ENCODE measurements at regions not wholly inside any gene's neighbourhood (a gene's known extent, or its start where the extent isn't known, plus 50 kb on each side); places are given as distances from the start of the nearest gene placed in this dataset.
"Not testable (repeated sequence)": the region's sequence is repeated elsewhere in the genome, so short reads cannot be mapped to it uniquely, and the experiment has no call there.

GRCh38 chr15:19956124-19956796 lies 585.3 kb downstream of the GOLGA6L6 start:
- Histone ChIP-seq H3K4me1 (no peaks in the 10 kb centered on the region), H3K27me3 (no peaks in the 10 kb centered on the region), H3K4me3 (no peak overlapping the region), H3K27ac (no peak overlapping the region), H3K36me3 (no peaks in the 10 kb centered on the region), H3K9me3 (no peaks in the 10 kb centered on the region)
- DNase-seq (ENCODE audit: low spot score) = no peak
- TF ChIP-seq CTCF (IDR thresholded peaks at IDR 0.05) = no peak

GRCh38 chr15:19944261-19944888 lies 597.2 kb downstream of the GOLGA6L6 start:
- no peaks in the 10 kb centered on the region for H3K4me1 ChIP-seq
- no peak overlapping the region for H3K27ac ChIP-seq
- H3K4me3 ChIP-seq = no peak overlapping the region
- no peaks in the 10 kb centered on the region for H3K9me3 ChIP-seq
- no peak for TF ChIP-seq CTCF (IDR thresholded peaks at IDR 0.05)
- no peaks in the 10 kb centered on the region for H3K36me3 ChIP-seq
- H3K27me3 ChIP-seq = no peaks in the 10 kb centered on the region
- DNase-seq (ENCODE audit: low spot score) = no peak

DNA sequence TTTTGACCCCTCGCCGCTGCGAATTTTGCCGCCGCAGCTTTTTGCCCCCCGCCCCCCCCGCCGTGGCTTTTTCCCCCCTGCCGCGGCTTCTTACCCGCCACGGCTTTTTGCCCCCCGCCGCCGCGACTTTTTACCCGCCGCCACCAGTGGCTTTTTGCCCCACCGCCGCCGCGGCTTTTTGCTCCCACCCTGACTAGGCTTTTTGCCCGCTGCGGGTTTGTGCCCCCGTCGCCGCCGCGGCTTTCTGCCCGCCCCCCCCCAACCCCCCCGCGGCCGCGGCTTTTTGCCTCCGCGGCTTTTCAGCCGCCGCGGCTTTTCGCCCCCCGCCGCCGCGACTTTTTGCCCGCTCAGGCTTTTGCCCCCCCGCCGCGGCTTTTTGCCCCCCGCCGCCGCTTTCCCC lies 598.1 kb downstream of the GOLGA6L6 start:
- no peak for TF ChIP-seq CTCF (IDR thresholded peaks at IDR 0.05)
- H3K9me3 ChIP-seq = no peaks in the 10 kb centered on the region

DNA sequence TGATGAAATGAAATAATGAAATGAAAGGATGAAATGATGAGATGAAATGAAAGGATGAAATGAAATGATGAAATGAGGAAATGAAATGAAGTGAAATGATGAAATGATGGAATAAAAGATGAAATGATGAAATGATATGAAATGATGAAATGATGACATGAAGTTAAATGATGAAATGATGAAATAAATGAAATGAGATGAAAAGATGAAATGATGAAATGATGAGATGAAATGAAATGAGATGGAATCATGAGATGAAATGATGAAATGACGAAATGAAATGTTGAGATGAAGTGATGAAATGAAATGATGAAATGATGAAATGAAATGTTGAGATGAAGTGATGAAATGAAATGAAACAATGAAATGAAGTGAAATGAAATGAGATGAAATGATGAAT lies 638.3 kb downstream of the GOLGA6L6 start:
- DNase-seq (ENCODE audit: low spot score); H3K36me3 ChIP-seq; H3K4me1 ChIP-seq; H3K27me3 ChIP-seq; H3K9me3 ChIP-seq; H3K27ac ChIP-seq; H3K4me3 ChIP-seq: not testable (repeated sequence)

More for the DNA sequence above, 598.1 kb downstream of the GOLGA6L6 start:
- H3K4me3 ChIP-seq = no peak overlapping the region
- DNase-seq (ENCODE audit: low spot score) = no peak
- no peak overlapping the region for H3K27ac ChIP-seq
- no peaks in the 10 kb centered on the region for H3K4me1 ChIP-seq
- no peaks in the 10 kb centered on the region for H3K36me3 ChIP-seq
- no peaks in the 10 kb centered on the region for H3K27me3 ChIP-seq

DNA sequence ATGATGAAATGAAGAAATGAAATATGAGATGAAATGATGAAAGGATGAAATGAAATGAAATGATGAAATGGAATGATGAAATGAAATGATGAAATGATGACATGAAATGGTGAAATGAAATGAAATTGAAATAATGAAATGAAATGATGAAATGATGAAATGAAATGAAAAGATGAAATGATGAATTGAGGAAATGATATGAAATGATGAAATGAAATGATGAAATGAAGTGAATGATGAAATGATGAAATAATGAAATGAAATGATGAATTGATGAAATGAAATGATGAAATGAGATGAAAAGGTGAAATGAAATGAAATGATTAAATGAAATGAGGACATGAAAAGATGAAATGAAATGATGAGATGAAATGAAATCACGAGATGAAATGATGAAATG lies 639.2 kb downstream of the GOLGA6L6 start:
- not testable (repeated sequence) for H3K27ac ChIP-seq; H3K9me3 ChIP-seq; H3K4me1 ChIP-seq; DNase-seq (ENCODE audit: low spot score); H3K27me3 ChIP-seq; H3K4me3 ChIP-seq; H3K36me3 ChIP-seq

DNA sequence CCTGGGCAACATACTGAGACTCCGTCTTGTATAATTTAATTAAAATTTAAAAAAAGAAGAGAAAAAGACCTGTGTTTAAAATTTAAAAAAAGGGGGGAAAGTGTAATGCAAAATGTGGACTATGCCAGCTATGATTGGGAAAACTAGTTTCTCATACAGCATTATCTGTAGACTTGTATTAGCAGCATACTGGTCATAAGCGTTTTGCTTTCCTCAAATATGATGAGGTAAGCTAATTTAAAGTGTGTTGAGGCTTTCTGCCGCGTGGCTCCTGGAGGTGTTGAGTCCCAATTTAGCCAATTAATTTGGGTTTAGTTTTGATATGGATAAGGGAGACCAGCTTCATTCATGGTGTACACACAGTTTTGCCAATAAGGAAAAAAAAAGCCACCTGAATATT lies 640.2 kb downstream of the GOLGA6L6 start:
- H3K9me3 ChIP-seq; H3K36me3 ChIP-seq; H3K27me3 ChIP-seq; H3K4me1 ChIP-seq; DNase-seq (ENCODE audit: low spot score); H3K27ac ChIP-seq; H3K4me3 ChIP-seq: not testable (repeated sequence)

GRCh38 chr15:19899021-19899824 lies 642.4 kb downstream of the GOLGA6L6 start:
- Histone ChIP-seq H3K27me3 (no peaks in the 10 kb centered on the region), H3K27ac (no peak overlapping the region), H3K9me3 (no peaks in the 10 kb centered on the region), H3K4me1 (no peaks in the 10 kb centered on the region), H3K4me3 (no peak overlapping the region), H3K36me3 (no peaks in the 10 kb centered on the region)
- no peak for TF ChIP-seq CTCF (IDR thresholded peaks at IDR 0.05)
- DNase-seq (ENCODE audit: low spot score) = no peak

- H3K4me1 ChIP-seq, H3K36me3 ChIP-seq: not testable (repeated sequence)
These were observed 652.8 kb downstream of the GOLGA6L6 start for GRCh38 chr15:19888811-19889210.

DNA sequence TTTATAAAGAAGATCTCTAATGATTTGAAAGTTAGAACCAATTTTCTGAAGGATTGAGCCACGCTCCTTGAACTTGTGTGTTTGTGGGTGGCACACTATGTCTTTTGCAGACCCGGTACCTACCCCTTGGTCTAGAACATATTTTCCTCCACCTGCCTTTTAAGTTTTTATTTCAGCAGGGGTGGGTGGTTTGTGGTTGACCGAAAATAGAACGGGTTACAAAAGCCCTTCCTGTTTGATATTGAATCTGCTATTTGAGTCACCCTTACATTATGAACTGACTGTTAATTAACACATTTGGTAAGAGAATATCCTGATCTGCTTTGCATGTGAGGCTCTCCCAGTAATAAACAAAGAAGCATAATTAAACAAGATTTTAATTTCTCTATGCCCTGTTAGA lies 697.5 kb downstream of the GOLGA6L6 start:
- not testable (repeated sequence) for H3K4me1 ChIP-seq; DNase-seq (ENCODE audit: low spot score); H3K36me3 ChIP-seq; H3K4me3 ChIP-seq; H3K27me3 ChIP-seq; H3K9me3 ChIP-seq; H3K27ac ChIP-seq

More at GRCh38 chr15:19888811-19889210, 652.8 kb downstream of the GOLGA6L6 start:
- not testable (repeated sequence) for H3K4me3 ChIP-seq; H3K27me3 ChIP-seq; DNase-seq (ENCODE audit: low spot score); H3K9me3 ChIP-seq; H3K27ac ChIP-seq
